ENCODE measurements at regions not wholly inside any gene's neighbourhood (a gene's known extent, or its start where the extent isn't known, plus 50 kb on each side); places are given as distances from the start of the nearest gene placed in this dataset.

GRCh38 chr5:54632131-54632701, 114.7 kb downstream of the SNX18 start:
- TF ChIP-seq CTCF (conservative IDR thresholded peaks at IDR 0.05) = no peak
- H3K36me3 Mint-ChIP-seq (ENCODE audit: low read depth) = no peaks in the 10 kb centered on the region
- H3K27me3 Mint-ChIP-seq (ENCODE audit: low read depth) = no peaks in the 10 kb centered on the region
- peaks cover 6% of the 10 kb centered on the region for H3K9me3 Mint-ChIP-seq
- H3K27ac Mint-ChIP-seq (ENCODE audit: unreplicated experiment) = no peak overlapping the region
- H3K4me3 Mint-ChIP-seq = no peak overlapping the region
- H3K4me1 Mint-ChIP-seq = no peaks in the 10 kb centered on the region
- no peak for DNase-seq (ENCODE audit: low read depth, low spot score)

- H3K27ac Mint-ChIP-seq (ENCODE audit: unreplicated experiment) = no peak overlapping the region
- TF ChIP-seq CTCF (conservative IDR thresholded peaks at IDR 0.05) = no peak
- H3K4me1 Mint-ChIP-seq = no peaks in the 10 kb centered on the region
- H3K9me3 Mint-ChIP-seq = peaks cover 6% of the 10 kb centered on the region
- no peaks in the 10 kb centered on the region for H3K27me3 Mint-ChIP-seq (ENCODE audit: low read depth)
- no peaks in the 10 kb centered on the region for H3K36me3 Mint-ChIP-seq (ENCODE audit: low read depth)
- no peak for DNase-seq (ENCODE audit: low read depth, low spot score)
- no peak overlapping the region for H3K4me3 Mint-ChIP-seq
These were observed 113.3 kb downstream of the SNX18 start for GRCh38 chr5:54630738-54631359.

GRCh38 chr5:54629115-54629514, 111.6 kb downstream of the SNX18 start:
- no peaks in the 10 kb centered on the region for H3K36me3 Mint-ChIP-seq (ENCODE audit: low read depth)
- no peak overlapping the region for H3K4me3 Mint-ChIP-seq
- H3K4me1 Mint-ChIP-seq = no peaks in the 10 kb centered on the region
- peaks cover 6% of the 10 kb centered on the region for H3K9me3 Mint-ChIP-seq
- H3K27me3 Mint-ChIP-seq (ENCODE audit: low read depth) = no peaks in the 10 kb centered on the region
- no peak for DNase-seq (ENCODE audit: low read depth, low spot score)
- no peak overlapping the region for H3K27ac Mint-ChIP-seq (ENCODE audit: unreplicated experiment)
- no peak for TF ChIP-seq CTCF (conservative IDR thresholded peaks at IDR 0.05)

- H3K36me3 Mint-ChIP-seq (ENCODE audit: low read depth) = no peaks in the 10 kb centered on the region
- no peak for DNase-seq (ENCODE audit: low read depth, low spot score)
These were observed 110.5 kb downstream of the SNX18 start for GRCh38 chr5:54628050-54628449.

GRCh38 chr5:54626407-54626806, 108.8 kb downstream of the SNX18 start:
- H3K9me3 Mint-ChIP-seq = peaks cover 6% of the 10 kb centered on the region
- H3K36me3 Mint-ChIP-seq (ENCODE audit: low read depth) = no peaks in the 10 kb centered on the region
- no peak for DNase-seq (ENCODE audit: low read depth, low spot score)

More at GRCh38 chr5:54628050-54628449, 110.5 kb downstream of the SNX18 start:
- no peaks in the 10 kb centered on the region for H3K27me3 Mint-ChIP-seq (ENCODE audit: low read depth)
- H3K27ac Mint-ChIP-seq (ENCODE audit: unreplicated experiment) = no peak overlapping the region
- peaks cover 6% of the 10 kb centered on the region for H3K9me3 Mint-ChIP-seq
- H3K4me3 Mint-ChIP-seq = no peak overlapping the region
- TF ChIP-seq CTCF (conservative IDR thresholded peaks at IDR 0.05) = no peak
- H3K4me1 Mint-ChIP-seq = no peaks in the 10 kb centered on the region

More at GRCh38 chr5:54626407-54626806, 108.8 kb downstream of the SNX18 start:
- Mint-ChIP-seq H3K27ac (ENCODE audit: unreplicated experiment) (no peak overlapping the region), H3K27me3 (ENCODE audit: low read depth) (no peaks in the 10 kb centered on the region), H3K4me3 (no peak overlapping the region), H3K4me1 (no peaks in the 10 kb centered on the region)
- no peak for TF ChIP-seq CTCF (conservative IDR thresholded peaks at IDR 0.05)
